Fibroblast of skin of left biceps (primary cell): ENCODE measurements at regions not wholly inside any gene's neighbourhood (a gene's known extent, or its start where the extent isn't known, plus 50 kb on each side); places are given as distances from the start of the nearest gene placed in this dataset.

ENCODE experiments used
- DNase-seq, 2 experiments: peaks; one replicate each; pipeline ENCODE4 v3.0.0-alpha.2; 2013; ENCODE audit warnings: low read depth in 2 of 2

DNA sequence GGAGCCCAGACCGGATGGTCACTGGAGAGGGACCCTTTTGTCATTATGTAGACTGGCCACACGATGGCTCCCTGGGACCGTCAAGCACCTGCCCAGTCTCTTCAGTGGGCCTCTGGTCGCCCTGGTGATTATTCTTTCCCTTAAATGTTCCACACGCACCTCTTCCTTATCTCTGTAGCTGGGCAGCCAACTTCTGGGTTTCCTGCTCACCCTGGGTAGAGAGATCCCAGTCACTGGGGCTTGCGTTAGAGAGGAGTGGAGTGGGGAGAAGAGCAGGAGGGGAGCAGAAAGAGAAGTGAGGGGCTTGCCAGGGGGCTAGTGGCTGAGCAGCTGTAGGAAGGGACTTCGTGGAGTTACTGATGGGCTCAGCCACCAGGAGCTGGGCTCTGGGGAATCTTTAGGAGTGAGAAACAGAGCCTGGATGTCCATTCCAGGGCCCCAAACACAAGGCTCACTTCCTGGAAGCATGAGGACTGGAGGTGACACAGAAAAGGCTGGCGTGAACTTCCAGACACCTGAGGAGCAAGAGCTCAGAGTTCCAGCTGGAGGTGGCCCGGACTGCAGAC lies 150.1 kb downstream of the DHX35 start:
- no peak for DNase-seq

DNA sequence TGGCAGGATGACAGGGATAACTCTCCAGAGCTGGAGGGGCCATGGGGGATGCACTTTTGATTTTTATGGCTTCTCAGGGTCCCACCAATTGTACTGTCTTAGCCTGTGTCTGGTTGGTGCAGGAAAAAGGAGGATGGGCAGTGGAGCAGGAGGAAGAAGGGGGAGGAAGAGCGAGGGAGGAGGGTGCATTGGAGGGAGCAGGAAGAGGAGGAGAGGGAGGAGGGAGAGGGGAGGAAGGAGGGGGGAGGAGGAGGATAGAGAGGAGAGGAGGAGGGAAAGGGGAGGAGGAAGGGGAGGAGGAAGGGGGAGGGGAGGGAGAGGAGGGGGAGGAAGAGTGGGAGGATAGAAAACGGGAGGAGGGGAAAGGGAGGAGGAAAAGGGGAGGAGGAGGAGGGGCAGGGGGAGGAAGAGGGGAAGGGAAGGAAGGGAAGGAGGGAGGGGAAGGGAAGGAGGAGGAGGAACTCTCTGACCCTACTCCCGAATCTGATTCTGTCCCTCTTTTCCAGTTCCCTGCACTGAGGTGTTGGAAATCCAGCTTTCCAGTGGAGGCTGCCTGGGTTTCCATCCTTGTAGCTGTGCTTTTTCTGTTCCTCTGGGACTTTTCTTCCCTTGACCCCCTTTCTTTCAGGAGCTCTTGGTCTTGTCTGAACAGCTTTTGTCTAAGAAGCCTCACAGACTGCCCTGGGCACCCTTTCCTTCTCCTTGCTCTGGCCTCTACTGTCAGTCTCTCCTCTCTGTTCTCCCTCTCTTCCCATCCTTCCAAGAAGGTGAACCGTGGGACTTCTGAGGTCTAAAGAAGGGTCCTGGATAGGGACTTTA lies 149.4 kb downstream of the DHX35 start:
- DNase-seq, result no peak

DNA sequence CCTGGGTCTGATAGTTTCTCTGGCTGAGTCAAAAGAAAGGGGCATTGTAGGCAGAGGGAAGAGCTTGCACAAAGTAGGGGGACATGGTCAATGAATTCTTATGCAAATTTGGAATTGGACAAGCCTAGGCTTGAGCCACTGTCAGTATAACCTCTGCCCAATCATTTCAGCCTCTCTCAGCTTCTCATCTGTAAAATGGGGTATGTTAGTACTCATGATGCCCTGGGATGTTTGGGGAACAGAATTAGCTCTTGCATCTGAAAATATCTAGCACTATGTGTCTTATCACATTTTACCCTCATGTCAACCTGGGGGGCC lies 148.6 kb downstream of the DHX35 start:
- no peak for DNase-seq

DNA sequence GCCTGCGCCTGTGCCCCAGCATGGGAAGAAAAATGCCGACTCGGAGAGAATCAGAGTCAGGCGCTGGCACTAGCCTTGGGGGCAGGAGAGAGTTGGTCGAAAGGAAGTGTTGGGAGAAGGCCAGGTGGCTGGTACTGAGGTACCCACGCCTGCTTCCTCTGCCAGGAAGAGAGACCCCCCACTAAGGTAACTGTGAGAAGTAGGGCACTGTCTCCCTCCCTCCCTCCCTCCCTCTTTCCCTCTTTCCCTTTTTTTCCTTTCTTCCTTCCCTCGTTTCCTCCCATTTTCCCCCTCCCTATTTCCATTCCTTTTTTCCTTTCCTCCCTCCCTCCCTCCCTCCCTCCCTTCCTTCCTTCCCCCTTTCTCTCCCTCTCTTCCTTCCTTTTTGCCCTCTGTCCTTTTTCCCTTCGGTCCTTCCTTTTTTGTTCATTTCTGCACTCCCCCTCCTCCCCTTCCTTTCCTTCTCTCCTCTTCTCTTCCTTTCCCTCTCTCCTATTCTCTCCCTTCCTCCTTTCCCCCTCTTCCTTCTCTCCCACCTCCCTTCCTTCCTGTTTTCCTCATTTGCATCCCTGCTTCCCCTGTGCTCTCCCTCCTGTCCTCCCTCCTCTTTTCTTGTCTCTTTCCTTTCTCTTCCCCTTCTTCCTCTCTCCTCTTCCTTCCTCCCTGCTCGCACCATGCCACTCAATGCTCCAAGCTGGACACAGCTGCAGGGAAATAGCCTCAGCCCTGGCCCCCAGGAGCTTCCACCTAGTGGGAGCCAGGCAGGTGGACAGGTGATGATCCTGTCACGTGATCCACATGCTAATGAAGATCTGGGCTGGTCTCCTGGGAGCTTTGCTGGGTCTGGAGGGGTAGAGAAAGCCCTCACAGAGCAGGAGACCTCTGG lies 148.0 kb downstream of the DHX35 start:
- no peak for DNase-seq

DNA sequence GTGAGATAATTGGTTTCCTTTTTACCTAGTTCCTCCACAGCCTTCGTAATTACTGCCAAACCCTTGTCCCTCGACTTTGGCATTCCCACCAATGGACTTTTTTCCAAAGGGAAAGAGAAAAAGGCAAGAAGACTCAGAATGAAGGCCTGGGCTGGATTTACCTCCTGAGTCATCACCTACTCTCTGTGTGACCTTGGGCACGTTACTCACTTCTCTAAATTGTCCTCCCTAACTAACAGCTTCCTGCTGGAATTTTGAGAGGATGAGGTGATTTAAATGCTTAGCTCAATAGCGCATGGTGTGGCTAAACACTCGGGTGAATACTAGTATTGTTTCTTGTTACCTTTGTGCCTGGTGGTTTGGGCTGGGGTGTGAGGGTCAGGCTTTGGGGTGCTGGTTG lies 146.6 kb downstream of the DHX35 start:
- no peak for DNase-seq

DNA sequence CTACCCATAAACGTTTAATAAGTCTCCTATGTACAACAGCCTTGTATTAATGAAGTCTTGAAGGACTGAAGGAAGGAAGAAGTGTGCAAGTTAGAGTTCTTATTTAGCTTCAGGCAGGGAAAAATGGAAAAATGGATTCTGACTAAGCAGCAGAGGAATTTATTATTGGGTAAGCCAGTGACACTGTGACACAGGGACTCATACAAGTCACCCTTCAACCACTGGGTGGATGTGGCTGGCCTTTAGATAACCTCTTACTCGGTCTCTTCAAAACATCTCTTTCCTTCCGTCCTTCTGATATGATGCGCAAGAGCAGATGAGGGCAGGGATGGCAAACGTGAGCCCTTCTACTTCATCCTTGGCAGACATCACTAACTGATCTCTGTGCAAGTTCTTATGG lies 145.6 kb downstream of the DHX35 start:
- DNase-seq, result no peak

DNA sequence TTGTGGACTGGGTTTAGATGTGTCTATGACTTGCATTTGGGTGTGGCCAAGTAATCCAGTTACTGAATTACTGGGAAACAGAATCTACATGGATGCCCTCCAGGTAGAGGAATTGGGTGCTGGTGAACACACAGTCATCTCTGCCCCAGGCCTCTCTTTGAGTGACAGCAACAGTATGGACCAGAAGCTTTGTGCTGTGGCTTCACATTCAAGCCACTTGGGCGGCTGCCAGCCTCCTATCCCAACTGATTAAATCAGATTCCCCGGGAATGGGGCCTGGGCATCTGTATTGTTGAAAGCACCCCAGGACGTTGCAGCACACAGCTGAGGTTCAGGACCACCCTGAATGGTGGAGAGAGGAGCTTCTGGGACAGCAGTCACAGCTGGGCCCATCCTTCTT lies 144.6 kb downstream of the DHX35 start:
- DNase-seq, result no peak

DNA sequence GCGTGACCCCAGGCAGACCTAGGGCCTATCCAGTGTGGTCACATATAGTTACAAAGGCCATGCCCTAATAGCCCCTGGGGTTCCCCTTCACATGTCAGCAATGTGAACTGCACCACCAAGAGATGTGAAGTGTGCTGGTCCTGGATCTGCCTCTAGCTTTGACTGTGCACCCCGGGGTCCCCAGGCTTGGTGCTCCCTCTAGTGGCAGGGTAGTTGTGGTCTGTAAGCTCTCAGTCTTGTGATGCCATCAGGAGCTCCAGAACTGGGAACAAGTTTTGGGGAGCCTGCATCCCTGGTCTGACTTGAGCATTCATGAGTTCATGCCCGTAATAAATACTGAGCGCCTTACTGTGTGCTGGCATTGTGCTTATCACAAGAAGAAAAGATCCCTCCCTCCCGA lies 143.4 kb downstream of the DHX35 start:
- no peak for DNase-seq

DNA sequence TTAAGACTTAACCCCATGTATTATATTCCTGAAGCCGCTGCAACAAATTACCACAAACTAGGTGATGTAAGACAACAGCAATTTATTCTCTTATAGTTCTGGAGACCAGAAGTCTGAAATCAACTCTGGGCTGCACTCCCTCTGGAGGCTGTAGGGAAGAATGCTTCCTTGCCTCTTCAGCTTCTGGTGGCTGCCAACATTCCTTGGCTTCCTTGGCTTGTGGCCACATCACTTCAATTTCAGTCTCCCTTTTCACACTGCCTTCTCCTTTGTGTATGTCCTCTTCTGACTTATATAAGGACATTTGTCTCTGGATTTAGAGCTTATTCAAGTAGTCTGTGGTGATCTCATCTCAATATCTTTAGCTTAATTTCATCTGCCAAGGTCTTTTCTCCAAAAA lies 141.6 kb downstream of the DHX35 start:
- DNase-seq, result no peak

DNA sequence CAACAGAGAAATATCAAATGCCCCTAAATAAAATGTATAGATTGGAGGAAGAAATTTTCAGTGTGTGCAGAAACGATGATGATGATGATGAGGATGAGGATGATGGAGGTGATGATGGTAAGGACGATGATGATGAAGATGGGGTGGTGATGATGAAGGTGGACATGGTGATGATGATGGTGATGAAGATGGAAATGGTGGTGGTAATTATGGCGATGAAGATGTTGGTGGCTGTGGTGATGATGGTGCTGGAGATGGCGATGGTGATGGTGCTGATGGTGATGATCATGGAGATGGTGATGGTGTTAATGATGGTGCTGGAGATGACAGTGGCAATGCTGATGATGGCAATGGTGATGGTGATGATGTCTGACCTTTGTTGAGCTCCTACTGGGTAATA lies 141.2 kb downstream of the DHX35 start:
- DNase-seq, result no peak

DNA sequence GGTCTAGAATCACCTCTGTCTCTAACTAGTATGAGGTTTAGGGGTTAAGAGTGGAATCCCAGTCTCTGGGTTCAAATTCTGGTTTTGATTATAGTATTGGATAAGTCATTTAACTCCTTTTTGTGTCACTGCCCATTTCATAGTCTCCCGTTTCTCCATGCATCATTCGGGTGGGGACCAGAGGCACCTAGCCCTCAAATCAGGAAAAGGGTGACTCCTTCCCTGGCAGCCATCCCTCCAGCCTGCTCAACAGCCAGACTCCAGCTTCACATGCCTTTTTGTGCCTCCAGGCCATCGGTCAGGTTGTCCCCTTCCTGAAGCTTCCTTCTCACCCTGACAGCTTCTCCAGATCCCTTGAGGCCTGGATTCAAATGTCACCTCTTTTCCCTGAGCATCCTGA lies 139.8 kb downstream of the DHX35 start:
- no peak for DNase-seq

DNA sequence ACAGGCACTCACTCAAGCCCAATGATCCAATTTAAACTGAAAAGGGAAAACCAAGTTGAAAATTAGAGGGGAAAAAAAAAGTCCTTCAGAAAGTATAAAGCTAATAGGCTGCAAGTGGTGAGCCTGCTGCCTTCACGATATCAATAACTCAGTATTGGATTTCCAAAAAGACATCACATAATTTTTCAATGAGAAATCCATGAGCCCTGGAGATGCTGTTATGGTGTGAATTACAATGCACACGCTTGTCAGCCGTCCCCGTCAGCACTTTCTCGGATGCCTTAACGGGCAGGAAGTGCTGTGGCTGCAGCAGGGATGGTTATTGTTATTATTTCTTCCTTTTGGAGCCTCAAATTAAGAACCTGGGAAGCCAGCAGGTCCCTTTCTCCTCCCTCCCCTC lies 138.5 kb downstream of the DHX35 start:
- DNase-seq, result no peak

DNA sequence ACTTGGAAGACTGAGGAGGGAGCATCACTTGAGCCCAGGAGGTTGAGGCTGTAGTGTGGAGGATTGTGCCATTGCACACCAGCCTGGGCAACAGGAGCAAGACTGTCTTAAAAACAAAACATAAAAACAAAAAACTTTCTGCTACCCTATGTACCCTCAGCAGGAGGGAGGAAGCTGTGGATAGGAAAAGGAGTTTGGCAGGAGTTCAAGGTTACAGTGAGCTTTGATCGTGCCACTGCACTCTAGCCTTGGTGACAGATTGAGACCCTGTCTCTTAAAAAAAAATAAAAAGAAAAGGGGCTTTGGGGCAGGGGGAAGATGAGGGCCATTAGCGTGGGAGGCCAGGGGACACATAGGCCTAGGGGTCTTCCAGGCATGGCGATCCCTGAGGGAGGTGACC lies 135.7 kb downstream of the DHX35 start:
- DNase-seq, result no peak

DNA sequence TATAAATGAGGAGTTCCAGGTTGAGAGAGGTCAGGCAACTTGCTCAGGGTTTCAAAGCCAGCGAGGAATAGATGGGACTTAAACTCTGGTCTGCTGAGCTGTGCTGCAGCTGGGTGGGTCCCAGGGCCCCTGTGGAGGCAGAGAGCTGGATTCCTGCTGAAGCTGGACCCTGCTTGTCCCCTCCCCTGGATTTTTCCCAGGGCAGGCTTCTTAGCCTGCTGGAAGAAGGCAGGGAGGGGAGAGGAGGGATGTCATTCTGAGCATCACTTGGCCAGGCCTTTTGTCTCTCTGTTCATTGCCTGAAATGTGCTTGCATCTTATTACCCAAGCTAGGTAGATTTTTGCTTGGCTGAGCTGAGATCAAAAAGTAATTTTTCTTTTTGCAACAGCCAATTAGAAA lies 133.7 kb downstream of the DHX35 start:
- no peak for DNase-seq

DNA sequence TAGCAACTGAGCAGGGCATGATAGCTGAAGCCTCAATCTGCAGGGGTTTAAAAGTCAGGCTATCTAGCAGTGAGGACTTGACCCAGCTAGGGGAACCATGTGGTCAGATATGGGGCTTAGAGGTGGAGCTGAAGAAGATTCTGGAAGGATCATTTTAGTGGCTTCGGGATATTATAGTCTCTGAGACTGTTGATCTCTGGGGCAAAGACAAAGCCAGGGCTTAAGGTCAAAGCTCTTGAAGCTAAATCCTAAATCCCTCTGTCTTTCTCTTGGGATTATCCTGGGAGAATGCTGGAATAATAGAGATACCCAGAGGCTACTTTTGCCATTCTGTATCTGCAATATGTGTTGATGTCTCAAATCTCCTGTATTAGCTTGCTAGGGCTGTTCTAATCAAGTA lies 132.2 kb downstream of the DHX35 start:
- DNase-seq, result no peak

DNA sequence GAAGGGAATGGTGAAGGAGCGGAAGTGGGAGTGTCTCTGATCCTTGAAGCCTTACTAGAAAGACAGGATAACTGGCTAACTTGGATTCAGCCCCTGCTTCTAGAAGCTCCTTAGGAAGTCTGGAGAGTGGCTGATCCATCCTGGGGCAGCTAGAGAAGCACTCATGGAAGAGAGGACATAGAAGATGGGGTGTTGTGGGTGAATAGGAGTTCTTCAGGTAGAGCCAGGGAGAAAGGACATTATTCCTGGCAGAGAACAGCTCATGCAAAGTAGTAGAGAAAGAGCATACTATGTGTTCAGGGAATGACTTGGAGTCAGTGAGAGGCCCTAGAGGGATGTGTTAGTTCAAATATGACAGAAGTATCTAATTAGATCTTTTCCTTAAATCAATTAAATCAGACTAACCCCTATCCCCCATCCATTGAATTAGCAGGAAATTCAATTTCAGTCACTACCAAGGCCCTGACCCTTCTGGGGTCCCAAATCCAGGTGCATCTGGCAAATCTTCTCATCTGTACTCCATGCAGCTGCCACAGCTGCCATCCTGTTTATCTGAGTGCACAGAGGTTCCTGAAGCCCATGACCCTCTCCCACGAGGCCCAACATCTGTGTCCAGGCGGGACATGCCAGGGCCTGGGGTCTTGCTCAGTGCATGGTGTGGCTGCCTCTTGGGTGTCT lies 130.7 kb downstream of the DHX35 start:
- no peak for DNase-seq

DNA sequence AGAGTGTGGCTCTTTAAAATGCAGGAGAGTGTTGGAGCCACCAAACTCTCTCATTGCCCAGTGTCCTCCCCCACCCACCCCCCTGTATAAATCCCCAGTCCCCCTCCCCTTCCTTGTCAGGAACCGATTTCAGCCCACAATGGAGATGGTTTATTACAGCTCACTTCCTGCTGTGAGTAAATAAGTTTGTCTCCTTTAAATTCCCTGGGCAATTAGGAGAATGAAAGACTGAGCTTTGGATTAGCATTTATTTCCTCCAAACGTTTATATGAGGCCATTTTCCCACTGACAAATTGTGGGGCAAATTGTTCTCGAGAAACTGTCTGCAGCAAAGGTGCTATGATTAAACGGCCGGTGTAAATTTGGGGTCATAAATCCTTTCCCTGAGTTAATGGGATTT lies 128.8 kb downstream of the DHX35 start:
- DNase-seq, result no peak

DNA sequence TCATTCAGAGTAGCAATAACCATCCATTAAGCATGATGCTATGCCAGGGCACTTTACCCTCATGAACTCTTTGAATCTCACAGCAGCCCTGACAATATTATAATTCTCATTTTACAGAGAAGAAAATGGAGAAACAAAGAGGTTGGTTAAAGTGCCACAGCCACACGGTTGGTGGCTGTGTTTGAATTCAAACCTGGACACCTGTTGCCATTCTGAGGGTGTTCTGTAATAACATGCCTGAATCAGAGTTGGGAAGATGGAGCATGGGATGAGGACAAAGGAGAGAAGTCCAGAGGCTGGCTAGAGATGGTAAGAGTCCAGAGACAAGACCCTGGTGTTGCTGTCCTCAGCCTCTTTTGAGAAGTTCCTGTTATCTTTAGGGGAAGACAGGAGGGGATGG lies 127.7 kb downstream of the DHX35 start:
- DNase-seq, result no peak
